Stimulated activated CD4-positive, alpha-beta T cell treated with anti-CD3 and anti-CD28 coated beads, TNF-alpha, amount 100 ng/mL, for 24 hours (primary cell): ENCODE measurements at regions not wholly inside any gene's neighbourhood (a gene's known extent, or its start where the extent isn't known, plus 50 kb on each side); places are given as distances from the start of the nearest gene placed in this dataset.

ENCODE experiments used
- DNase-seq, 3 experiments: peaks; one replicate each; pipeline ENCODE4 v3.0.0-alpha.2; 2020; ENCODE audit warnings: low read depth in 3 of 3

DNA sequence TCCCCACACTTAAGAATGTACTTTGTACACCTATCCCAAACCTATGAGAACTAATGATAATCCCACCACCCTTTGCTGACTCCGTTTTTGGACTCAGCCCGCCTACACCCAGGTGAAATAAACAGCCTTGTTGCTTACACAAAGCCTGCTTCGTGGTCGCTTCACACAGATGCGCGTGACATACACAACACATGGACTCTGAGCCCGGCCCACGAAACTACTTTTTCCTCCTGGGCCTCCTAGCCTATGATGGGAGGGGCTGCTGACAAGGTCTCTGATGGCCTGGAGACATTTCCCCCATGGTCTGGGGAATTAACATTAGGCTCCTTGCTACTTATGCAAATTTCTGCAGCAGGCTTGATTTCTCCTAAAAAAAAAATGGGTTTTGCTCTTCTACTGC is 1176.4 kb upstream of the RAG2 start:
- no peak for DNase-seq

DNA sequence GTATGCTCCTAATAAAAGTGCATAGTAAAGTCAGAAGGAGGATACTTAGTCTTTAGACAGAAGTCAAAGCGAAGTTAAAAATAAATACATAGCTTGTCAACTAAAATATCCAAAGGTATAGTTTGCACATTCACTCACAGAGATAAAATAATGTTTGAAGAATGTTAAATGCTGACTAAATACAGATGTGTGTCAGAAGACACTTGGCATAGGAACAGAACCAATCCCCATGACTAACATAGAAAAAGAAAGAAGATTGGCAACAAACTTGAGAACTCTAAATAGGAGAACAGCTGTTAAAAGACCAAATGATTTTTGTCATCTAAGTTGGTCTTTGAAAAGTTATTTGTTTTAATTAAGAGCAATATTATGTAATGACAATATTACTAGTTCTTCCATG is 1172.1 kb upstream of the RAG2 start:
- DNase-seq = no peak

- DNase-seq = no peak
Measured at GRCh38 chr11:37762079-37762478, 1164.0 kb upstream of the RAG2 start.

- no peak for DNase-seq
Measured at GRCh38 chr11:37755521-37755920, 1157.5 kb upstream of the RAG2 start.

DNA sequence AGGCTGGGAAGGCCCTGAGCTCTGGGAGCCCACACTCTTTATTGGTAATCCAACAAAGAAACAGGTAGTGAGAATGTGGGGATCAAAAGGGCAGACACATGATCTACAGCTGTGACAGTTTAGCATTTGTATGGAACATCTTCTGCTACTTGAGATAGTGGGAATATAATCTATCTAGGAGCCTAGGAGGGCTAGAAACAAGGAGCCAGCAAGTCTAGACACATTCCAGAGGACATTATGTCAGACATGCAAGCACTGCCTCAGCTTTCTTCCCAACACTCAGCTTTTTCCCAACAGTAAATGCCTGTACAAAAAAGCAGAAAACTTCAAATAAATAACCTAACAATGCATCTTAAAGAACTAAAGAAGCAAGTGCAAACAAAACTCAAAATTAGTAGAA is 1150.6 kb upstream of the RAG2 start:
- no peak for DNase-seq

DNA sequence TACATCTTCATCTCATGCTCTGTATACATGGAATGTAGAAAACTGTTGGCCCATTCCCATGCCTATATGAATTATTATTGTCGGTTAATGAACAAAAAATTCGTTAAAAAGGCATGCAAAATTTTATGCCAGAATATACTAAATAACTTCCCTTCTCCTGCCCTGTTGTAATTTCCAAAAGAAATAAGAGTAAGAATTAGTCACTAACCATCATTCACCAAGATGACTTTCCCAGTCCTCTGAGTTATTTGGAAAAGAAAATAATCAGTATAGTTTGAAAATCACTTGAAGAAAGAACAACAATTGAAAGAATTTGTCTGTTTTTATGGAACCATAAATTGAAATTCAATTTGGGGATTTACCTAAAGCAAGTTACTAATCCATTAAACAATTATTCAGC is 1149.1 kb upstream of the RAG2 start:
- no peak for DNase-seq

DNA sequence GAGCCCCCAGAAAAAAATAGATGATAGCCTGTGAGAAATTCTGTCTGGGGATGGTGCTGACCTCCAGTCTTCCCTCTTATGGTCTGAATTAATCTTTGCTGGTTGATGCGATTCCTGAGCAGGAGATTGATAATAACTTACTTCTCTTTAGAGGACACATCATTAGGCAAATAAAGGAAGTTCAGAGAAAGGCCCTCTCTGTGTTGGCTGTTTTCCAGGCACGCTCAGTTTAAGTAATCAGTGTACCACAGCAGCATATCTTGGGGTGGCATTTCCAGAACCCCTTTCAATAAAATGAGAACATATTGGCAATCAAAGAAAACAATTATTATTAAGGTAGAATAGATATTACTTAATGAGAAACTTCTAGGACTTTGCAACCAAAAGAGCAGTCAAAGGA is 1129.3 kb upstream of the RAG2 start:
- DNase-seq = no peak

GRCh38 chr11:37724315-37724714 is 1126.3 kb upstream of the RAG2 start:
- DNase-seq = no peak

GRCh38 chr11:37721485-37721884 is 1123.4 kb upstream of the RAG2 start:
- no peak for DNase-seq

DNA sequence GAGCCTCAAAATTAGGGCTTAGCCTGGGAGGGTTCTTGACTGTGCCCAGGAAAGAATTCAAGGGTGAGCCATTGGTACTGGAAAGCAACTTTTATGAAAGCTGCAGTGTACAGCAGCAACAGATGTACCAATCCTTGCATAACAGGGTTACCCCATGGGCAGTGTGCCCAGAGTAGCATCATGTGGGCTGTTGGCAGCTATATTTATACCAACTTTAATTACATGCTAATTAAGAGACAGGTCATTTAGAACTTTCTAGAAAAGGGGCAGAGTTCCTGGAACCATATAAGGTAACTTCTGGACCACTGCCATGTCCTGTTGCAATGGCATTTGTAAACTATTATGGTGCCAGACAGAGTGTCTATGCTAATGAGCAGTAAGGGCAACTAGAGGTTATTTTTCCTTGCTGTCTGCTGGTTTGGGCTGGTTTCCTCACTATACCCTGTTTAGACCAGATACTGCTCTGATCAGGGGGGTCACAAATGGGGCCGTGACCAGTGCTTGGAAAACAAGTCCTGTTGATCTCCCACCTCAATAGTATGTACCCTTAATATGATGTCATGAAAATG is 1120.5 kb upstream of the RAG2 start:
- DNase-seq = no peak

- DNase-seq = no peak
Measured at GRCh38 chr11:37712251-37712650, 1114.2 kb upstream of the RAG2 start.

- DNase-seq = no peak
Measured at GRCh38 chr11:37710031-37710430, 1112.0 kb upstream of the RAG2 start.

GRCh38 chr11:37704791-37705190 is 1106.8 kb upstream of the RAG2 start:
- no peak for DNase-seq

DNA sequence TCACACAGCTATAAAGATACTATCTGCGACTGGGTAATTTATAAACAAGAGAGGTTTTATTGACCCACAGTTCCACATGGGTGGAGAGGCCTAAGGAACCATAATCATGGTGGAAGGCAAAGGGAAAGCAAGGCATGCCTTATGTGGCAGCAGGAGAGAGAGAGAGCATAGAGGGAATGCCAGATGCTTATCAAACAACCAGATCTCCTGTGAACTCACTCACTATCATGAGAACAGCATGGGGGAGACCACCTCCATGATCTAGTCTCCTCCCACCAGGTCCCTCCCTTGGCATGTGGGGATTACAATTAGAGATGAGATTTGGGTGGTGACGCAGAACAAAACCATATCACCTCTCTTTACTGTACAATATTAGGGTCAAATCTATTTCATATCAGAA is 1101.6 kb upstream of the RAG2 start:
- DNase-seq = no peak

DNA sequence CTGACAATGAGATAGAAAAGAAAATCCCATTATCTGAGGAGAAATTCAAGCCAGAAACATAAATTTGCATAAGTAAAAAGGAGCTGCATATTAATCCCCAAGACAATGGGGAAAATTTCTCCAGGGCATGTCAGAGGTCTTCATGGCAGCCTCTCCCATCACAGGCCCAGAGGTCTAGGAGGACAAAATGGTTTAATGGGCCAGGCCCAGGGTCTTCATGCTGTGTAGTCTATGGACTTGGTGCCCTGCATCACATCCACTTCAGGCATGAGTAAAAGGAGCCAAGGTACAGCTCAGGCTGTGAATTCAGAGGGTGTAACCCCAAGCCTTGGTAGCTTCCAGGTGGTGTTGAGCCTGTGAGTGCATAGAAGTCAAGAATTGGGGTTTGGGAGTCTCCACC is 1097.2 kb upstream of the RAG2 start:
- DNase-seq = no peak

DNA sequence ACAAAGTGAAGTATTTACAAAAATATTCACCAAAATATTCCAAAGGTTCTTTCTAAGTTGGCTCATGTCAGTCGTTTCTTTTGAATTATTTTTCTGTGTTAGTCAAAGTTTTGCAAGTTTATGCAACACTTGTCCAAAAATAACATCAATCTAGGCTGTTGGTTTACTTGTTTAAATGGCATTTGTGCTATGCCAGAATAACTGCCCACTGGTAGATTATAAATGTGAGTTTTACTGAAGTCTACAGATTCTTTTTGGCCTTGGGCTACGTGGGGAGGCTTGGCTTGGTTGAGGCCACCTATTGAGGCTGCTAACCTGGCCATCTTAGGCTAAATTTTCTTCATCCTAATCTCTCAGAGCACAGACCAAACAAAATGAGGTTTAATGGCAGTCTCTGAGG is 1091.9 kb upstream of the RAG2 start:
- DNase-seq = no peak

DNA sequence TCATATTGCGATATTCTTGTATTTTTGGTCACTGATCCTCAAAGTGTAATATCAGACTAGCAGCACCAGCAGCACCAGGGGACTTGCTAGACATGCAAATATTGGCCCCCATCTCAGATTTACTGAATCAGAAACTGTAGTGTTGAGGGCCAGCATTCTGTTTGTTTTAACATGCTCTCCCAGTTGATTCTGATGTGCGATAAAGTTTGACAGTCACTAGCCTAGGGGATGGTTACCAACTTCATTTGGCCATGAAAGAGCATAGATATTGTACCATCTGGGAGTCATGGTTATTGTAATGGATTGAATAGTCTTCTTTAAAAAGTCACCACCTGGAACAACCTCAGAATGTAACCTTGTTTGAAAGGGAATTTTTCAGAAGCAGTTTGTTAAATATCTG is 1090.4 kb upstream of the RAG2 start:
- no peak for DNase-seq

DNA sequence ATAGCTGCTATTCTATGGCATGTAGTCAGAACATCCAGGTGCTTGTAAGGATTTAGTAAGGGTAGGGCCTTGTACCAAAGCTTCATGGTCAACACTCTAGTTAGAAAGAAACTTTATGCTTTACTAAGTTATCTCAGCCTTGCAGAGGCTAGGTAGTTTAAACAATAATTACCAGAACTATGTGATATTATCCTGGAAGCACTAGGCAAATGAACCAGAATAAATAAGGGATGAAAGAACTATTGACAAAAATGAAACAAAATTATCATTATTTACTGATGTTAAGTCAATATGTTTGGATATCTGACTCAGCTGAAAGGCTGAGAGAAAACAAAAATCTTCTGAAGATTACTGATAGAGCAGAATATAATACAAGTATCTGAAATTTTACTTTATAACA is 1089.1 kb upstream of the RAG2 start:
- no peak for DNase-seq

DNA sequence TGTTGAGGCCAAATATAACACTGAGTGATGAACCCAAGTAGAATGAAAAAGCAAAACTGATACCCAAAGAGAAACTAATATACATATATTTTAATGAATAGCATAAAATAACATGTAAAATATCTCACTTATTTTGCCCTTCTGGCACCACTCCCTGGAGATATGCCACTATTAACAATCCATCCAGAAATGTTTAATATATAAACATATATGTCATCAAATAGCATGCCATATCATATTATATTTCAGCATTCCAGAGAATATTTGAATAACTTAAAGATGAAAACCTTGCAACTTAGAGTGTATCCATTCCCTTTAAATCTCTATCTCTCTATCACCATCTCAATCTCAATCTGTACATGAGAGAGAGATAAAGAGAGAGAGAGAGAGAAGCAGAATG is 1073.3 kb upstream of the RAG2 start:
- no peak for DNase-seq

DNA sequence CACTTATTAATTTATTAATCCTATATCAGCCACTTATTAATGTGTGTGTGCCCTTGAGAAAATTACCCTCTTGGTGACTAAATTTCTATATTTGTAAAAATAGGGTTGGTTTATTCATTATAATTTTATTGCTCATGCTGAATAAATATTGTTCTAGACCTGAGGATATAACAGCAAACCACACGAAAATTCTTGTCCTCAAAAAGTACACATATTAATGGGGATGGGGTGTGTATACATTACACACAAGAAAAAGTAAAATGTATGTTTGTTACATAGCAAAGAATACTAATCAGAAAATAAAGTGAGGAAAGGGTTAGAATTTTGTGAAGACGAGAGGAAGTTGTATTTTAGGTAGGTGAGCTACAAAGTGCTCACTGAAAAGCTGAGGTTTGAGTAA is 1068.9 kb upstream of the RAG2 start:
- no peak for DNase-seq

DNA sequence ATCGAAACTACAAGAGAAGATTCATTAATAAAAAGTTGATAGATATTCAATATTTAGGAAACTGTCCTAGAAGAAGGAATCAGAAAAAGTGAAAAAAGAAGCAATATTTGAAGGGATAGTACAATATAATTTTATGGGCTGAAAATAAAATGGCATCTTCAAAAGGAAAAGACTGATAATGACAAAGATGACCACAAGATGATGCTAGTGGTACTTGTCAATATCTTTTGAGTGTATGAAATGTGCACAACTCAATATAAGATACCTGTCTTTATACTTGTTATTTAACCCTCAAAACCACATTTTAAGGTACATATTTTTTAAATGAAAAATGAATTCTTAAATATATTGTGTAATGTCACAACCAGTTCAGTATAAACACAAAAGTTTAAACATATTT is 1059.6 kb upstream of the RAG2 start:
- no peak for DNase-seq

DNA sequence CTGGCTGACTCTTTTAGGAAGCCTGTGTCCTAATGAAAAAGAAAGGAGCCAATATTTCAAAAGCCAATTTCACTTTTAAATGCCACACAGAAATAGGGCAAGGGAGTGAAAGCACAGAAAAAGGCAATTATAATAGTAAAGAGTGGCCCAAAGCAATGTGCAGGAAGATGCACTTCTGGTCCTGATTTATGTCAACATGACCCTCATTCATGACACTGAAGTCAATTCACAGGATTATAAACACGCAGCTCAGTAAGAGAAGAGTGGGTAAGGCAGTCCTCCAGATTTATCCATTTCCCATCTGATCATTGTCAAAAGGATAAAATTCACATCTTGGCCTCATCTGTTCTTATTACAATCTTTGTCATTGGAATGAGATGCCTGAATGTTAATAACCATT is 1049.7 kb upstream of the RAG2 start:
- DNase-seq = no peak

- no peak for DNase-seq
Measured at GRCh38 chr11:37643968-37644367, 1045.9 kb upstream of the RAG2 start.

- DNase-seq = no peak
Measured at GRCh38 chr11:37642296-37642695, 1044.3 kb upstream of the RAG2 start.

GRCh38 chr11:37632748-37633147 is 1034.7 kb upstream of the RAG2 start:
- DNase-seq = no peak
